Epithelial cell of proximal tubule (primary cell): ENCODE measurements at regions not wholly inside any gene's neighbourhood (a gene's known extent, or its start where the extent isn't known, plus 50 kb on each side); places are given as distances from the start of the nearest gene placed in this dataset.
A peak's percentile ranks its signal among the peaks of the same experiment; 100 is the strongest.
"Not testable (repeated sequence)": the region's sequence is repeated elsewhere in the genome, so short reads cannot be mapped to it uniquely, and the experiment has no call there.

Experiments used
- DNase-seq: peaks from one replicate; pipeline ENCODE4 v3.0.0-alpha.2; 2011; ENCODE audit warnings: low read depth
- H3K4me3 ChIP-seq: 2 replicates; pipeline ENCODE4 v1.5.1; 2011; ENCODE audit warnings: low read depth, mild to moderate bottlenecking, low read length
- CTCF ChIP-seq: conservative IDR thresholded peaks from 2 replicates; pipeline ENCODE4 v1.5.1; 2012; ENCODE audit warnings: low read depth, mild to moderate bottlenecking, low read length

GRCh38 chr6:144519426-144519825 is 234.3 kb downstream of the UTRN start:
- H3K4me3 ChIP-seq = no peak overlapping the region
- TF ChIP-seq CTCF = no peak
- DNase-seq = no peak

- no peak for TF ChIP-seq CTCF
- no peak overlapping the region for H3K4me3 ChIP-seq
- DNase-seq = peak; percentile 43
Measured at GRCh38 chr6:144528743-144529425, 243.7 kb downstream of the UTRN start.

GRCh38 chr6:144530118-144530517 is 245.0 kb downstream of the UTRN start:
- no peak overlapping the region for H3K4me3 ChIP-seq
- no peak for TF ChIP-seq CTCF
- DNase-seq = no peak

GRCh38 chr6:144532238-144532637 is 247.1 kb downstream of the UTRN start:
- not testable (repeated sequence) for DNase-seq, H3K4me3 ChIP-seq

- TF ChIP-seq CTCF = no peak
- DNase-seq = no peak
- no peak overlapping the region for H3K4me3 ChIP-seq
Measured at GRCh38 chr6:144534180-144534579, 249.0 kb downstream of the UTRN start.

GRCh38 chr6:144535630-144536029 is 250.5 kb downstream of the UTRN start:
- TF ChIP-seq CTCF = no peak
- no peak overlapping the region for H3K4me3 ChIP-seq
- no peak for DNase-seq

GRCh38 chr6:144536079-144536478 is 250.9 kb downstream of the UTRN start:
- no peak for TF ChIP-seq CTCF
- H3K4me3 ChIP-seq = no peak overlapping the region
- no peak for DNase-seq
